Neural cell (in vitro differentiated cells): ENCODE measurements at regions not wholly inside any gene's neighbourhood (a gene's known extent, or its start where the extent isn't known, plus 50 kb on each side); places are given as distances from the start of the nearest gene placed in this dataset.
"Not testable (repeated sequence)": the region's sequence is repeated elsewhere in the genome, so short reads cannot be mapped to it uniquely, and the experiment has no call there.

Source experiments
- H2AFZ ChIP-seq: fragments of 200-600, 300-800 bp; sonication (generic), shearing (Covaris generic); 2 replicates; pipeline ENCODE4 v1.6.0; 2014; ENCODE audit warnings: low read depth, mild to moderate bottlenecking, antibody characterized with exemption, low read length, moderate library complexity
- H3F3A ChIP-seq: fragments of 200-600 bp; shearing (Covaris generic); 2 replicates; pipeline ENCODE4 v1.6.1; 2016; ENCODE audit warnings: mild to moderate bottlenecking, moderate library complexity, mixed read lengths, antibody characterized with exemption, low read length; ENCODE audit not compliant: insufficient read depth, poor library complexity, severe bottlenecking
- H3K27ac ChIP-seq: fragments of 200-600, 300-800 bp; sonication (generic), shearing (Covaris generic); 2 replicates; pipeline ENCODE4 v1.5.1; 2014; ENCODE audit warnings: mild to moderate bottlenecking, low read length, moderate library complexity
- H3K27me3 ChIP-seq: fragments of 300-800, 200-600 bp; sonication (generic), shearing (Covaris generic); 2 replicates; pipeline ENCODE4 v1.6.0; 2014; ENCODE audit warnings: mild to moderate bottlenecking, low read depth, low read length, moderate library complexity; ENCODE audit not compliant: insufficient read depth
- H3K36me3 ChIP-seq: fragments of 300-800, 200-600 bp; sonication (generic), shearing (Covaris generic); 2 replicates; pipeline ENCODE4 v1.5.1; 2014; ENCODE audit warnings: mild to moderate bottlenecking, antibody characterized with exemption, low read length, moderate library complexity; ENCODE audit not compliant: insufficient read depth
- H3K4me2 ChIP-seq: fragments of 300-800, 200-600 bp; sonication (generic), shearing (Covaris generic); 2 replicates; pipeline ENCODE4 v1.6.0; 2014; ENCODE audit warnings: mild to moderate bottlenecking, low read length
- H3K4me3 ChIP-seq: fragments of 300-800, 200-600 bp; sonication (generic), shearing (Covaris generic); 2 replicates; pipeline ENCODE4 v1.5.1; 2014; ENCODE audit warnings: mild to moderate bottlenecking, low read length, moderate library complexity
- H3K79me2 ChIP-seq: fragments of 200-600 bp; shearing (Covaris generic); replicated peaks from 2 replicates; pipeline ENCODE4 v1.6.0; 2014; ENCODE audit warnings: mild to moderate bottlenecking, low read length, moderate library complexity; ENCODE audit not compliant: insufficient read depth
- H3K9ac ChIP-seq: fragments of 300-800, 200-600 bp; sonication (generic), shearing (Covaris generic); 2 replicates; pipeline ENCODE4 v1.6.1; 2016; ENCODE audit warnings: mild to moderate bottlenecking, low read length, mixed read lengths
- H3K9me2 ChIP-seq: fragments of 200-600 bp; shearing (Covaris generic); 2 replicates; pipeline ENCODE4 v1.6.1; 2016; ENCODE audit warnings: mild to moderate bottlenecking, low read length, mixed read lengths; ENCODE audit not compliant: insufficient read depth
- H3K9me3 ChIP-seq: fragments of 200-600, 300-800 bp; sonication (generic), shearing (Covaris generic); 2 replicates; pipeline ENCODE4 v1.6.1; 2016; ENCODE audit warnings: mild to moderate bottlenecking, mixed run types, low read length, moderate library complexity, mixed read lengths
- H4K20me1 ChIP-seq: fragments of 200-600 bp; shearing (Covaris generic); 2 replicates; pipeline ENCODE4 v1.6.1; 2016; ENCODE audit warnings: mild to moderate bottlenecking, mixed run types; ENCODE audit not compliant: insufficient read depth
- EZH2 ChIP-seq: fragments of 200-600, 300-800 bp; shearing (Covaris generic), sonication (generic); IDR thresholded peaks from 2 replicates; pipeline ENCODE4 v1.6.1; 2014; ENCODE audit warnings: antibody characterized with exemption, low read length, borderline replicate concordance, mild to moderate bottlenecking; ENCODE audit not compliant: insufficient read depth, poor library complexity, severe bottlenecking
- MXI1 ChIP-seq: fragments of 450-650 bp; conservative IDR thresholded peaks from 2 replicates; pipeline ENCODE4 v1.6.1; 2014; ENCODE audit warnings: antibody characterized with exemption, mild to moderate bottlenecking; ENCODE audit not compliant: poor library complexity, severe bottlenecking
- RAD21 ChIP-seq: fragments of 450-650 bp; conservative IDR thresholded peaks from 2 replicates; pipeline ENCODE4 v1.6.1; 2014; ENCODE audit warnings: antibody characterized with exemption, mild to moderate bottlenecking, moderate library complexity
- SMC3 ChIP-seq: fragments of 450-650 bp; conservative IDR thresholded peaks from 2 replicates; pipeline ENCODE4 v1.6.1; 2014; ENCODE audit warnings: antibody characterized with exemption, mild to moderate bottlenecking, moderate library complexity; ENCODE audit not compliant: poor library complexity
- TF ChIP-seq, protein P1 (sequence below): fragments of 450-650 bp; IDR thresholded peaks from 2 replicates; pipeline ENCODE4 v1.5.1; 2014; ENCODE audit warnings: antibody characterized with exemption, mild to moderate bottlenecking, moderate library complexity; ENCODE audit not compliant: poor library complexity, severe bottlenecking
- TF ChIP-seq, protein P2 (sequence below): IDR thresholded peaks from 2 replicates; pipeline ENCODE4 v1.6.1; 2012; ENCODE audit warnings: borderline replicate concordance

DNA sequence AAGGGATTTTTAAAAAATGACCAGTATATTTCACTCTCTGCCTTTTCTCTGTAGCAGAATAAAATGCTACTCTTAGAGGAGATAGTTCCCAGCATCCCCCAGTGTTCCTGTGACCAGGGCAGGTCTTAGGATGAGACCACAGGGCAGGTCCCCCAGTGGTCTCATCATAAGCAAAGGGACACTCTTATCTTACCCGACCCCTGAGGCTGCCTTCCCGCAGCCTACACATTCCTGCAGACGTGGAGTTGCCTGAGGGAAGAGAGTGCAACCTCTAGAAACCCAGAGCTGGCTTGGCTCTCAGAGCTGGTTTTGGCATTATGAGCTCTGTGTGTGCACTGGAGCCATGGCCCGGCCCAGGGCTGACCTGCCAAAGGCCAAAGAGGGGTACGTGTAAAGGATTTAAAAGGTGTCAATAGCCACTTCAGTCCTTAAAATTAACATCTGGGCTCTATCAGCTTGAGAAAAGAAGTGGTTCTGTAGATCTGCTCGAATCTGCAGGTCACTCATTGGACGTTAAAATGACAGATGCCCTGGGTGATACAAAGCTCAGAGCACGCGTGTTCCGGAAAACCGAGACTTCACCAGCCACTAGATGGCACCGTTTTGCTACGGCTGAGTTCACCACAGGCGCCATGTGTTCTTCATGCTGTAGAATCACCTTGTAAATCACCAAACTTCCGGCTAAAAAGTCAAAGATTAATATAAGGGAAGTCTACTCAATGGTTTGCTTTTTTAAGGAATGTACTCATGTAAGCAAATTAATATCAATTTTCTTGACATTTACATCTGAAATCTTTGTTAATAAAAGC, 60.4 kb upstream of the GPR31 start:
- H3K4me3 ChIP-seq, H3K9ac ChIP-seq, H3K9me3 ChIP-seq, H4K20me1 ChIP-seq, H3K9me2 ChIP-seq, H3K27me3 ChIP-seq, H3K4me2 ChIP-seq, H2AFZ ChIP-seq, H3F3A ChIP-seq, H3K79me2 ChIP-seq, H3K36me3 ChIP-seq, H3K27ac ChIP-seq: not testable (repeated sequence)
- TF ChIP-seq, protein P1, sequence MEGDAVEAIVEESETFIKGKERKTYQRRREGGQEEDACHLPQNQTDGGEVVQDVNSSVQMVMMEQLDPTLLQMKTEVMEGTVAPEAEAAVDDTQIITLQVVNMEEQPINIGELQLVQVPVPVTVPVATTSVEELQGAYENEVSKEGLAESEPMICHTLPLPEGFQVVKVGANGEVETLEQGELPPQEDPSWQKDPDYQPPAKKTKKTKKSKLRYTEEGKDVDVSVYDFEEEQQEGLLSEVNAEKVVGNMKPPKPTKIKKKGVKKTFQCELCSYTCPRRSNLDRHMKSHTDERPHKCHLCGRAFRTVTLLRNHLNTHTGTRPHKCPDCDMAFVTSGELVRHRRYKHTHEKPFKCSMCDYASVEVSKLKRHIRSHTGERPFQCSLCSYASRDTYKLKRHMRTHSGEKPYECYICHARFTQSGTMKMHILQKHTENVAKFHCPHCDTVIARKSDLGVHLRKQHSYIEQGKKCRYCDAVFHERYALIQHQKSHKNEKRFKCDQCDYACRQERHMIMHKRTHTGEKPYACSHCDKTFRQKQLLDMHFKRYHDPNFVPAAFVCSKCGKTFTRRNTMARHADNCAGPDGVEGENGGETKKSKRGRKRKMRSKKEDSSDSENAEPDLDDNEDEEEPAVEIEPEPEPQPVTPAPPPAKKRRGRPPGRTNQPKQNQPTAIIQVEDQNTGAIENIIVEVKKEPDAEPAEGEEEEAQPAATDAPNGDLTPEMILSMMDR: peak; percentile 62
- TF ChIP-seq SMC3 (peak; percentile 74), RAD21 (peak; percentile 75)

DNA sequence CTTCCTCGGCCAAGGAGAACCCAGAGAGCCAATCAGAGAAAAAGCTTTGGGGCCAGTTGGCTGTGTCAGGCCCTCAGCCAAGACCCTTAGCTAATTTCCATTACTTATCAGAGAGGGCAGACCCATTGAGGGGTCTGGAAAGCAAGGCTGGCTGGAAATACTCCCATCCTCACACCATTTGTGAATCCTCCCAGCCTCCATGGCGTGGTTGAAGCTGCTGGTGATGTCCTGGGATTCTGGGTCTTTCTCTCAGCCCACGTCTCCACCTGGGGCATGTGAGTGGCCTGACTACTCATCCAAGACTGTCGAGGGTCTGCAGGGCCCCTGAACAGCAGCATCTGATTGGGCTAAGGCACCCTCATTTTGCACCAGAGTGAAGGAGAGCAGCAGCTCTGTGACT, 61.3 kb upstream of the GPR31 start:
- H3K9me3 ChIP-seq, H3K9ac ChIP-seq, H3K9me2 ChIP-seq, H3F3A ChIP-seq, H2AFZ ChIP-seq, H3K79me2 ChIP-seq, H3K27me3 ChIP-seq, H3K4me3 ChIP-seq, H4K20me1 ChIP-seq, H3K36me3 ChIP-seq, H3K4me2 ChIP-seq, H3K27ac ChIP-seq: not testable (repeated sequence)

GRCh38 chr6:167219967-167220512, 62.3 kb upstream of the GPR31 start:
- TF ChIP-seq, protein P2, sequence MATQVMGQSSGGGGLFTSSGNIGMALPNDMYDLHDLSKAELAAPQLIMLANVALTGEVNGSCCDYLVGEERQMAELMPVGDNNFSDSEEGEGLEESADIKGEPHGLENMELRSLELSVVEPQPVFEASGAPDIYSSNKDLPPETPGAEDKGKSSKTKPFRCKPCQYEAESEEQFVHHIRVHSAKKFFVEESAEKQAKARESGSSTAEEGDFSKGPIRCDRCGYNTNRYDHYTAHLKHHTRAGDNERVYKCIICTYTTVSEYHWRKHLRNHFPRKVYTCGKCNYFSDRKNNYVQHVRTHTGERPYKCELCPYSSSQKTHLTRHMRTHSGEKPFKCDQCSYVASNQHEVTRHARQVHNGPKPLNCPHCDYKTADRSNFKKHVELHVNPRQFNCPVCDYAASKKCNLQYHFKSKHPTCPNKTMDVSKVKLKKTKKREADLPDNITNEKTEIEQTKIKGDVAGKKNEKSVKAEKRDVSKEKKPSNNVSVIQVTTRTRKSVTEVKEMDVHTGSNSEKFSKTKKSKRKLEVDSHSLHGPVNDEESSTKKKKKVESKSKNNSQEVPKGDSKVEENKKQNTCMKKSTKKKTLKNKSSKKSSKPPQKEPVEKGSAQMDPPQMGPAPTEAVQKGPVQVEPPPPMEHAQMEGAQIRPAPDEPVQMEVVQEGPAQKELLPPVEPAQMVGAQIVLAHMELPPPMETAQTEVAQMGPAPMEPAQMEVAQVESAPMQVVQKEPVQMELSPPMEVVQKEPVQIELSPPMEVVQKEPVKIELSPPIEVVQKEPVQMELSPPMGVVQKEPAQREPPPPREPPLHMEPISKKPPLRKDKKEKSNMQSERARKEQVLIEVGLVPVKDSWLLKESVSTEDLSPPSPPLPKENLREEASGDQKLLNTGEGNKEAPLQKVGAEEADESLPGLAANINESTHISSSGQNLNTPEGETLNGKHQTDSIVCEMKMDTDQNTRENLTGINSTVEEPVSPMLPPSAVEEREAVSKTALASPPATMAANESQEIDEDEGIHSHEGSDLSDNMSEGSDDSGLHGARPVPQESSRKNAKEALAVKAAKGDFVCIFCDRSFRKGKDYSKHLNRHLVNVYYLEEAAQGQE: no peak
- TF ChIP-seq SMC3: no peak
- TF ChIP-seq MXI1: no peak
- TF ChIP-seq EZH2: no peak
- H2AFZ ChIP-seq: no peak overlapping the region
- no peak overlapping the region for H3K4me2 ChIP-seq
- H3K27ac ChIP-seq: no peak overlapping the region
- no peaks in the 10 kb centered on the region for H4K20me1 ChIP-seq
- H3K9me2 ChIP-seq: no peaks in the 10 kb centered on the region
- H3K36me3 ChIP-seq: no peaks in the 10 kb centered on the region
- no peak overlapping the region for H3K4me3 ChIP-seq
- H3F3A ChIP-seq: no peaks in the 10 kb centered on the region
- no peaks in the 10 kb centered on the region for H3K27me3 ChIP-seq
- H3K79me2 ChIP-seq: no peaks in the 10 kb centered on the region
- H3K9ac ChIP-seq: no peak overlapping the region
- no peaks in the 10 kb centered on the region for H3K9me3 ChIP-seq
